H1 (cell line): ENCODE measurements at regions not wholly inside any gene's neighbourhood (a gene's known extent, or its start where the extent isn't known, plus 50 kb on each side); places are given as distances from the start of the nearest gene placed in this dataset.

Experiments
- CTCF ChIA-PET: fragments of 300-600 bp; sonication (Branson Sonifier 250); formaldehyde crosslinking; loops from one replicate; lab custom pipeline; 2021; ENCODE audit not compliant: partially characterized antibody; lab: Charles Lee
- POLR2A ChIA-PET: fragments of 300-600 bp; sonication (Branson Sonifier 250); formaldehyde crosslinking; loops from one replicate; lab custom pipeline; 2021; ENCODE audit warnings: inconsistent platforms; ENCODE audit not compliant: partially characterized antibody; lab: Charles Lee
- DNase-seq, 2 experiments: peaks; one replicate each; pipeline versions ENCODE4 v3.0.0 to v3.0.0-alpha.2; 2010 to 2022; ENCODE audit warnings: low spot score in 2 of 2, low read depth in 1 of 2, mixed read lengths in 1 of 2
- FAIRE-seq: peaks from 2 replicates; lab custom pipeline; 2011; peaks lifted over from hg19 to GRCh38; lab: Jason Lieb, UNC
- H2AFZ ChIP-seq: 2 replicates; pipeline ENCODE4 v1.8.1; 2012; ENCODE audit warnings: low read length, inconsistent platforms
- H2AK5ac ChIP-seq: 2 replicates; pipeline ENCODE4 v1.6.1; 2013; ENCODE audit warnings: low read depth, low read length
- H2BK120ac ChIP-seq: replicated peaks from 2 replicates; pipeline ENCODE3; 2013; ENCODE audit warnings: low read depth, low read length, inconsistent platforms
- H2BK12ac ChIP-seq: 2 replicates; pipeline ENCODE4 v1.6.1; 2013; ENCODE audit warnings: low read depth, low read length
- H2BK15ac ChIP-seq: 2 replicates; pipeline ENCODE4 v1.6.1; 2013; ENCODE audit warnings: low read length
- H2BK20ac ChIP-seq: 2 replicates; pipeline ENCODE4 v1.6.1; 2013; ENCODE audit warnings: low read length
- H2BK5ac ChIP-seq: 2 replicates; pipeline ENCODE4 v1.6.1; 2013; ENCODE audit warnings: low read depth, low read length
- H3K14ac ChIP-seq: 2 replicates; pipeline ENCODE4 v1.6.1; 2013; ENCODE audit warnings: inconsistent platforms; ENCODE audit not compliant: insufficient read length
- H3K18ac ChIP-seq: 2 replicates; pipeline ENCODE4 v1.6.1; 2013; ENCODE audit warnings: low read length; ENCODE audit errors: extremely low read depth
- H3K23ac ChIP-seq: 2 replicates; pipeline ENCODE4 v1.6.1; 2013; ENCODE audit warnings: inconsistent platforms; ENCODE audit not compliant: insufficient read length
- H3K23me2 ChIP-seq: 2 replicates; pipeline ENCODE4 v1.6.1; 2013; ENCODE audit warnings: low read depth, low read length
- H3K27ac ChIP-seq: 2 replicates; pipeline ENCODE4 v1.6.1; 2011; ENCODE audit warnings: low read depth, low read length, inconsistent platforms
- H3K27me3 ChIP-seq, 4 experiments: replicated peaks in 1 of 4; 1 replicate in 1 of 4; 2 replicates in 3 of 4; pipeline versions ENCODE4 v1.6.1 to v1.8.1; 2011 to 2013; ENCODE audit warnings: low read length in 3 of 4, mild to moderate bottlenecking in 3 of 4, inconsistent platforms in 2 of 4, mixed read lengths in 2 of 4, moderate library complexity in 1 of 4; ENCODE audit not compliant: control insufficient read depth in 3 of 4, insufficient read depth in 3 of 4; ENCODE audit errors: extremely low read depth in 1 of 4
- H3K36me3 ChIP-seq, 4 experiments: 2 replicates each; pipeline versions ENCODE4 v1.6.1 to v1.8.1; 2011 to 2013; ENCODE audit warnings: mild to moderate bottlenecking in 4 of 4, low read length in 3 of 4, moderate library complexity in 2 of 4, control low read depth in 1 of 4, inconsistent platforms in 1 of 4; ENCODE audit not compliant: insufficient read depth in 4 of 4, control insufficient read depth in 2 of 4
- H3K4ac ChIP-seq: replicated peaks from 2 replicates; pipeline ENCODE3; 2013; ENCODE audit warnings: low read length, low read depth, mixed read lengths, inconsistent platforms; ENCODE audit not compliant: insufficient read length
- H3K4me1 ChIP-seq, 4 experiments: replicated peaks in 1 of 4; 1 replicate in 1 of 4; 2 replicates in 3 of 4; pipeline versions ENCODE4 v1.6.1 to v1.8.1; 2011 to 2013; ENCODE audit warnings: low read length in 3 of 4, inconsistent platforms in 2 of 4, mixed read lengths in 1 of 4; ENCODE audit not compliant: insufficient read depth in 4 of 4, control insufficient read depth in 3 of 4
- H3K4me2 ChIP-seq, 2 experiments: 2 replicates each; pipeline versions ENCODE4 v1.6.1 to v1.8.1; 2011 to 2013; ENCODE audit warnings: low read depth in 2 of 2, low read length in 2 of 2, control low read depth in 1 of 2, inconsistent platforms in 1 of 2, mild to moderate bottlenecking in 1 of 2; ENCODE audit not compliant: insufficient read depth in 1 of 2
- H3K4me3 ChIP-seq, 4 experiments: fragments of 200-600, 300-600 bp in 1 of 4; sonication (generic), shearing (Covaris generic), sonication (Bioruptor Twin) in 1 of 4; 2 replicates each; pipeline versions ENCODE4 v1.5.1 to v1.8.1; 2011 to 2016; ENCODE audit warnings: low read length in 4 of 4, low read depth in 3 of 4, control low read depth in 2 of 4, inconsistent platforms in 2 of 4, mild to moderate bottlenecking in 2 of 4, mixed read lengths in 1 of 4, moderate library complexity in 1 of 4; ENCODE audit not compliant: insufficient read depth in 2 of 4; ENCODE audit errors: extremely low read depth in 1 of 4
- H3K56ac ChIP-seq: replicated peaks from 2 replicates; pipeline ENCODE3; 2013; ENCODE audit warnings: low read depth, mild to moderate bottlenecking, mixed read lengths, low read length, inconsistent platforms; ENCODE audit not compliant: insufficient read length
- H3K79me1 ChIP-seq: 2 replicates; pipeline ENCODE4 v1.6.1; 2013; ENCODE audit warnings: low read depth, low read length, control low read depth
- H3K79me2 ChIP-seq, 2 experiments: 2 replicates each; pipeline versions ENCODE4 v1.6.1 to v1.8.1; 2012 to 2013; ENCODE audit warnings: low read length in 2 of 2, mild to moderate bottlenecking in 2 of 2, inconsistent platforms in 1 of 2; ENCODE audit not compliant: insufficient read depth in 2 of 2, control insufficient read depth in 1 of 2
- H3K9ac ChIP-seq, 4 experiments: replicated peaks in 1 of 4; 1 replicate in 1 of 4; 2 replicates in 3 of 4; pipeline versions ENCODE4 v1.6.1 to v1.8.1; 2011 to 2013; ENCODE audit warnings: low read depth in 3 of 4, low read length in 3 of 4, control low read depth in 2 of 4, mild to moderate bottlenecking in 2 of 4, moderate library complexity in 2 of 4, inconsistent platforms in 1 of 4; ENCODE audit errors: extremely low read depth in 1 of 4
- H3K9me3 ChIP-seq, 2 experiments: 2 replicates each; pipeline versions ENCODE4 v1.6.1 to v1.8.1; 2012 to 2013; ENCODE audit warnings: mild to moderate bottlenecking in 2 of 2, moderate library complexity in 2 of 2, control low read depth in 1 of 2, inconsistent platforms in 1 of 2, low read depth in 1 of 2, low read length in 1 of 2, mixed read lengths in 1 of 2; ENCODE audit not compliant: insufficient read depth in 2 of 2
- H4K20me1 ChIP-seq, 2 experiments: replicated peaks in 1 of 2; 2 replicates each; pipeline versions ENCODE3 to v1.8.1; 2011 to 2013; ENCODE audit warnings: inconsistent platforms in 2 of 2, low read length in 2 of 2, mild to moderate bottlenecking in 1 of 2; ENCODE audit not compliant: insufficient read depth in 2 of 2, control insufficient read depth in 1 of 2
- H4K5ac ChIP-seq: 2 replicates; pipeline ENCODE4 v1.6.1; 2013; ENCODE audit warnings: low read length, low read depth, mixed read lengths, inconsistent platforms; ENCODE audit not compliant: insufficient read length
- H4K8ac ChIP-seq: 2 replicates; pipeline ENCODE4 v1.8.0; 2013; ENCODE audit warnings: mild to moderate bottlenecking, moderate library complexity, low read length, inconsistent platforms; ENCODE audit not compliant: insufficient read depth; ENCODE audit errors: extremely low read depth
- H4K91ac ChIP-seq: replicated peaks from 2 replicates; pipeline ENCODE3; 2013; ENCODE audit warnings: low read length, mixed read lengths, inconsistent platforms; ENCODE audit not compliant: insufficient read length
- CEBPB ChIP-seq: IDR thresholded peaks from 2 replicates; pipeline ENCODE4 v1.6.1; 2012; ENCODE audit warnings: low read depth, low read length
- CHD1 ChIP-seq: IDR thresholded peaks from 2 replicates; pipeline ENCODE4 v1.6.1; 2012; ENCODE audit warnings: low read depth, low read length, improper control_type of control experiment
- CREB1 ChIP-seq: IDR thresholded peaks from 2 replicates; pipeline ENCODE4 v1.6.1; 2012; ENCODE audit warnings: inconsistent platforms
- EGR1 ChIP-seq: IDR thresholded peaks from 2 replicates; pipeline ENCODE4 v1.6.1; 2011; ENCODE audit warnings: low read depth, low read length, borderline replicate concordance
- GABPA ChIP-seq: IDR thresholded peaks from 2 replicates; pipeline ENCODE4 v1.6.1; 2011; ENCODE audit warnings: mild to moderate bottlenecking, low read length, moderate library complexity, borderline replicate concordance; ENCODE audit not compliant: insufficient read depth
- HDAC6 ChIP-seq: IDR thresholded peaks from one replicate; pipeline ENCODE4 v1.7.1; 2012; ENCODE audit warnings: low read depth, mild to moderate bottlenecking, inconsistent platforms, low read length, moderate library complexity
- KDM5A ChIP-seq: fragments of 200-600 bp; IDR thresholded peaks from 2 replicates; pipeline ENCODE4 v1.7.1; 2012; ENCODE audit warnings: mild to moderate bottlenecking, low read length, inconsistent platforms, mixed read lengths
- MAFK ChIP-seq: IDR thresholded peaks from 2 replicates; pipeline ENCODE4 v1.6.1; 2012; ENCODE audit warnings: low read depth, mild to moderate bottlenecking, improper control_type of control experiment, low read length
- RAD21 ChIP-seq, 2 experiments: IDR thresholded peaks in 1 of 2; conservative IDR thresholded peaks in 1 of 2; 2 replicates each; pipeline ENCODE4 v1.6.1; 2011; ENCODE audit warnings: low read depth in 2 of 2, low read length in 2 of 2, improper control_type of control experiment in 1 of 2, inconsistent platforms in 1 of 2, mild to moderate bottlenecking in 1 of 2, moderate library complexity in 1 of 2
- RNF2 ChIP-seq: fragments of 200-900, 300-1000 bp; sonication (generic); IDR thresholded peaks from 2 replicates; pipeline ENCODE4 v1.7.1; 2016; ENCODE audit warnings: borderline replicate concordance, low read depth, mild to moderate bottlenecking, antibody characterized with exemption, low read length; ENCODE audit not compliant: poor library complexity, severe bottlenecking; ENCODE audit errors: missing control alignments
- SAP30 ChIP-seq: fragments of 300-600 bp; sonication (generic); IDR thresholded peaks from 2 replicates; pipeline ENCODE4 v1.7.1; 2012; ENCODE audit warnings: low read length, moderate library complexity, mild to moderate bottlenecking, inconsistent platforms; ENCODE audit not compliant: insufficient read depth, insufficient replicate concordance
- SP4 ChIP-seq: IDR thresholded peaks from 2 replicates; pipeline ENCODE4 v1.6.1; 2012; ENCODE audit warnings: low read length, inconsistent platforms
- WGBS, 2 experiments: shearing (Covaris generic) in 1 of 2; methylation state at CpG; one replicate each; pipeline versions ENCODE4 v1.1.6 to v1.1.7; 2013 to 2015; ENCODE audit warnings: low lambda C conversion rate in 2 of 2, mixed read lengths in 2 of 2, inconsistent platforms in 1 of 2, low coverage in 1 of 2, missing lambda C conversion rate in 1 of 2; ENCODE audit not compliant: insufficient replicate concordance in 2 of 2, insufficient coverage in 1 of 2, insufficient read length in 1 of 2; ENCODE audit errors: extremely low coverage in 1 of 2, missing lambda C conversion rate in 1 of 2; 5-methylcytosine and 5-hydroxymethylcytosine counted together

- H2BK120ac ChIP-seq = no peak overlapping the region
- H3K14ac ChIP-seq = no peak overlapping the region
- POLR2A ChIA-PET = no interaction called here
- no peak overlapping the region for H3K18ac ChIP-seq
- no peak overlapping the region for H2BK5ac ChIP-seq
- H3K23ac ChIP-seq = no peak overlapping the region
- H2AK5ac ChIP-seq = no peak overlapping the region
- H2BK15ac ChIP-seq = no peak overlapping the region
- no peaks in the 10 kb centered on the region for H3K36me3 ChIP-seq
- H3K4me1 ChIP-seq = peaks cover 0 to 7% (median under 1%) of the 10 kb centered on the region in 4 experiments; a peak in 2 of 7 replicates
- H3K27me3 ChIP-seq = no peaks in the 10 kb centered on the region; a peak in 1 of 7 replicates
- no peak overlapping the region for H3K9ac ChIP-seq
- H3K4ac ChIP-seq = no peak overlapping the region
- no peaks in the 10 kb centered on the region for H3K9me3 ChIP-seq
- H4K5ac ChIP-seq = no peak overlapping the region
- no peaks in the 10 kb centered on the region for H4K20me1 ChIP-seq
- WGBS, 2 experiments = 82% methylated on average over 12 of the region's 12 CpGs; no CpG with 5 or more reads in 1 of the 2 experiments
- no peak overlapping the region for H4K91ac ChIP-seq
- H3K79me1 ChIP-seq = no peaks in the 10 kb centered on the region
- H4K8ac ChIP-seq = no peak overlapping the region
- no peak overlapping the region for H3K56ac ChIP-seq
- no peaks in the 10 kb centered on the region for H3K23me2 ChIP-seq
- CTCF ChIA-PET = interaction anchor here (0.9 kb wide), 1 partner anchor 212 kb away, joined by 3 read pairs; no protein-coding TSS in a partner anchor
- FAIRE-seq = no peak
- H3K27ac ChIP-seq = no peak overlapping the region
- TF ChIP-seq RAD21 (IDR thresholded peaks at IDR 0.05 in 1 of 2, conservative IDR thresholded peaks at IDR 0.05 in 1 of 2; ENCODE audit: low read depth in 2 of 2, low read length in 2 of 2) = no peak
- TF ChIP-seq CREB1 = no peak
- TF ChIP-seq MAFK = no peak
- no peak for TF ChIP-seq RNF2
- no peak for TF ChIP-seq KDM5A
- TF ChIP-seq SP4 = no peak
- TF ChIP-seq SAP30 = no peak
- TF ChIP-seq EGR1 = no peak
- TF ChIP-seq CHD1 = no peak
- TF ChIP-seq HDAC6 = no peak
- TF ChIP-seq GABPA = no peak
- no peak for TF ChIP-seq CEBPB
- H2AFZ ChIP-seq = no peak overlapping the region
- DNase-seq = peak in 1 of 2 experiments; percentile 17
- no peak overlapping the region for H2BK20ac ChIP-seq
- H2BK12ac ChIP-seq = no peak overlapping the region
- no peaks in the 10 kb centered on the region for H3K79me2 ChIP-seq
- no peak overlapping the region for H3K4me3 ChIP-seq
- no peak overlapping the region for H3K4me2 ChIP-seq
These were observed 309.9 kb downstream of the BCL11B start for GRCh38 chr14:98962118-98962517.
